ENCODE measurements at regions not wholly inside any gene's neighbourhood (a gene's known extent, or its start where the extent isn't known, plus 50 kb on each side); places are given as distances from the start of the nearest gene placed in this dataset.
"Not testable (repeated sequence)": the region's sequence is repeated elsewhere in the genome, so short reads cannot be mapped to it uniquely, and the experiment has no call there.

DNA sequence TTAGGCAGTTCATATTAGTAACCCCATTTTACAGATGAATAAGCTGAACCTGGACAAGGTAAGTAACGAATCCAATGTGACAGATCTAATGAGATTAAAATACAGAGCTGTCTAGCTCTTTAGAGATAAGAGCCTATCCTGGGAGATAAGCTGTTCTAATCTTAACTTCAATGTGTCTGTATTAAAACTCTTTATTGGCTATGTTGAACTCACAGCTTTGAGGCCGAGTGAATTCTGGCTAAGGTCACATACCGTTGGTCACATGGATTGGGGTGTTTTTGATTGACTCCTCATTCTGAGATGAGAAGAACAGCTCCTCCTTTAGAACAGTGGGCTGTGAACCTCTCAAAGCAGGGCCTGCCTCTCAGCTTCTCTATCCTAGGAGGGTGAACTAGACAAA, 113.4 kb upstream of the EEPD1 start:
- DNase-seq, result no peak

DNA sequence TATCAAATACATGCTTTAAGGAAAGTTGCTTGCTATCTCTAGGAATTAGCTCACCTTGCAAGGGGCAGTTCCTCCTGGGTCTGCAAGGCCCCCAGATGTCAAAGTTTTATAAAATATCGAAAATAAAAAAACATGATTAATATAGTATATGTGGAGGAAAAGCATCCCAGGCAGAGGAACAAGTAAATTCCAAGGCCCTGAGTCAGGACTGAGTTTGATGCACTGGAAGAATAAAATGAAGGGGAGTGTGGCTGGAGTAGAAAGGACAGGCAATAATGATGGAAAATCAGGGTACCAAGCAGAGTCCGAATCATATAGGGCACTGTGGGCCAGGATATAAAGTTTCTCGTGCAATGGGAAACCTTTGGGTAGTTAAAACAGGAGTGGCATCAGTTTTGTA, 112.4 kb upstream of the EEPD1 start:
- no peak for DNase-seq

DNA sequence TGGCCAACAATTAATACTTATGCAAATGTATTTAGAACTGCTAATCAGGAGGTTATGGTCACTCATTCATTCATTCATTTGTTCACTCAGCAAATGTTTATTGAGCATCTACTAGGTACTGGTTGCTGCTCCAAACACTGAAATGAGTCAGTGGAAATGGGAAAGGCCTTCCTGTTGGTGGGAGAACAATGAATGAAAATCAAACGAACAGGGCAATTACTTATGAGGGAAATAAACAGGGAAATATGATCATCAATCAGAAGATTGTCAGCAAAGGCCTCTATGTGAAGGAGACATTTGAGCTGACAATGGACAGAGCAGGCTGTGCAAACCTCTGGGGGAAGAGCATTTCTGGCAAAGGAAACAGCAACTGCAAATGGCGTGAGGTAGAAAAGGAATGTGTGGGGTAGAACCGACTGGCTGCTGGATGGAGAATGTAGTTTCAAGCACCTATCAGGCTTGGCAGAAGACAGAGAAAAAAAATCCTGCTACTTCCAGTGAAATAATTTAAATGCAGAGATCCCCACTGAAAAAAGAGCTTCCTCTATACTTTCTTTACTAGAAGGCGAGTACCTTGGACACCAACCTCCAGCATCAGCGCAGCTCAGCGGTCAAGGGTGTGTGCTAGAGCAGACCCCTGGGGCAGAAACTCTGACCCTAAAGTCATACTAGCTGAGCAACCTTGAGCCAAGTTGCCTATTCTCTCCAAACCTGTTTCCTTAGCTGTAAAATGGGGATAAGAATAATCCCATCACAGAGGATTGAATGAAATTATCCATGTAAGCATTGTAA, 108.8 kb upstream of the EEPD1 start:
- DNase-seq, result no peak

DNA sequence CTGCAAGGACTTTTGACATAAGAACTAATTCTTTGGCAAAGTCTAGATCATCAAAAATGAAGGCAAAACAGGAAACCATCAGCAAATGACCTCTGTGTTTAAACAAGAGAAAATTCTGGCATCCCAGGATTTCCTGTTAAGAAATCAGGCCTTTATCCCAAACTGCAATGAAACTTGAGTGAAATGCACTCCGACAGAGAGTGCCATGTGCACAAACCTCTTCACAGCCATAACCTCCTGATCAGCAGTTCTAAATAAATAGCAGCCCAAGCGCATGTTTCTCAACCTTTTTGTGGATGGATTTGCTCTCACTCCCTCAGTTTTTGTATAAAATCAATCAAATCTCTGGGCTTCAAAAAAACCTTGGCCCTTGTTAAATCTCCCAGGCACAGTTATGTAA, 107.7 kb upstream of the EEPD1 start:
- no peak for DNase-seq

DNA sequence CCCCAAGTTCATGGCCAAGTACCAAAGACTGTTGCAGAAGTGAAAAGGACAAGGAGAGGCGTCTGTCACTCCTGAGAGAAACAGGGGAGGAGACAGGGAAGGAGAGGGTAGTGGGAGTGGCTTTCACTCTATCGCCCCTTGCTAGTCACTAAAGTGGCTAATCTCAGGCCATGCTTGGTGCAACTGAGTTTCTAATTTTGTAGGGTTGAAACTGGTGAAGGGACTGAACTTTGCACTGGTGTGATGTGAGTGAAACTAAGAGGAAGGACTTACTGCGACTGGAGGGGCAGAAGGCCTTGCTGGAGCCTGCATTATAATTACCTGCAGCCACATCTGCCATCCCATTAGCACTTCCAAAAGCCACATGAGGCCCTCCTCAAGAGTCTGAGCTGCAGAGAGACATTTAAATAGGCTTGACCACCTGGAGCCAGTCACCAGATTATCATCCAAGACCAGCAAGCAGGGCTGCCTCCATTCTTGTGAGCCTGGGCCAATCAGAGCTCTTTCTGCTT, 107.2 kb upstream of the EEPD1 start:
- DNase-seq, result no peak

DNA sequence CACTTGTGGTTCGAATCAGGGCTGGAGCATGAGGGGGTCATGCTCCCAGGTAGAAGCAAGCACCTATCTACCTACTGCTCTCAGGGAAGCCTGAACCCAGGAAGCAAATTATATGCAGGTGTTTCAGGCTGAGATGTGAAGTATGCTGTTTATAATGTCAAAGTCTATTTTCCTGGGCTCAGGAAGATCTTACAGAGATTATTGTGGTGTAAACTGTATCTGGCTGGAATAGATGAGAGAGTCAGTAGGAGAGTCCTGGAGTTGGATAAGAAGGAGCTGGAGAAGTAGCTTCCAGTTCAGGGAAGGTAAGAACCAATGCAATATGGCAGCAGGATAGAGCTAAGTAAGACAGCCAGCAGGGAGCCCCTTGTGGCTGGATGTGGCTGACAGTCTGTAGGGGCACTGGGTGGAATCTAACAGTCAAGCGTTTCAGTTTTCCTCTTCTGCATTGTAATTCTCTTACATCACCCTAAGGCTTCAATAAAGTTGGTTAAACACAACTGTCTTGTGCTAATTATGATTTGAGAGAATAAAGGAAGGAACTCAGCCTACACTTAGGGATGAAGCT, 105.9 kb upstream of the EEPD1 start:
- no peak for DNase-seq

DNA sequence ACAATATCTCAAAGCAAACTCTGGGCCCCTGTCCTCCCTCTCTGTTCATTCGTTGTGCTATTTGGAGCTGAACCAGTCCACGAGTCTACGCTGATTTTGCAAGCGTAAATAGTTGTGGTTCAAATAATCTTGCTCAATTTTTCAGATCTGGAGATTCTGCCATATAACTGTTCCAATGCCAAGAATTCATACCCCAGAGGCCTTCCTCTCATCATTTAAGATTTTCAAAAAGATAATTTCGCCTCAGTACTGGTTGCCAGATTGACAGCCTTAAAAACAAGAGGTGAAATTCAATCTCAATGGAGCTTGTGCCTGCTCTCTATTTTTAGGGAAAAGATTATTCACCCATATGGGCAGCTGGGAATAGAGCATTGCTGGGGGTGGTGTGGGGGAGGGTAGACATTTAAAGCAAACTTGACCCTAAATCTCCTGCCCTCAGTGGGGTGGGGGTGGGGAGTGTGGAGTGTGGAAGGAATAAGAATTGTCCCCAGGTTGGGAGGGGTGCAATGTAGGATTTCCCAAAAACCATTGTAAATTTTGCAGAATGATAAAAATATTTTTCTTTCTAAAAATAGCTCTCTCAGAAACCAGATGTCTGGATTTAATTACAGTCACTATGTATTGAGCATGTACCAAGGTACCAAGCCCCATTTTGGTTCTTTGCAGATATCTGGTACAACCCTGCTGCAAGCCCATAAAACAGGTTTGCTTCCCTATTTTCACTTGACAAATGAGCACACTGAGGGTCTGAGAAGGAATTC, 104.7 kb upstream of the EEPD1 start:
- DNase-seq, result no peak

DNA sequence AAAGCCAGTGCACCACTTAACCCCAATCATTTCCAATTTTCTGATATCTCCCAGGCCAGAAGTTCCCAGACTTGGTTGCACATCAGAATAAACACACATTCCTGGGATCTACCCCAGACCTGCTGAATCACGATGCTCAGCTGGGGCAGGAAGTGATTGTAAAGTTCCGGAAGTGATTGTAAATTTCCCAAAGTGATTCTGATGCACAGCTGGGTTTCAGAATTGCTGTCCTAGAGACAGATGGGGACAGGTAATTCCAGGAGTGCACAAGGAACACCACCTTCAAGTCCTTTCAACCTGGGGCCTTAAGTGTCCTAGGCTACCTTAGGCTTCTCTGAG, 104.2 kb upstream of the EEPD1 start:
- no peak for DNase-seq

DNA sequence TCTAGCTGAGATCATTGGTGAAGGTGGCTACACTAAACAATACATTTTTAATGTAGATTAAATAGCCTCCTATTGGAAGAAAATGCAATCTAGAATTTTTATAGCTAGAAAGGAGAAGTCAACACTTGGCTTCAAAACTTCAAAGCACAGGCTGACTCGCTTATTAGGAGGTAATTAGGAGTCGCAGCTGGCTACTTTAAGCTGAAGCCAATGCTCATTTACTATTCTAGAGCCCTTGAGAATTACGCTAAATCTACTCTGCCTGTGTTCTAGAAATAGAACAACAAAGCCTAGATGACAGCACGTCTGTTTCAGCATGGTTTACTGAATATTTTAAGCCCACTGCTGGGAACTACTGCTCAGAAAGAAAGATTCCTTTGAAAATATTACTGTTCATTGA, 101.6 kb upstream of the EEPD1 start:
- DNase-seq, result no peak

DNA sequence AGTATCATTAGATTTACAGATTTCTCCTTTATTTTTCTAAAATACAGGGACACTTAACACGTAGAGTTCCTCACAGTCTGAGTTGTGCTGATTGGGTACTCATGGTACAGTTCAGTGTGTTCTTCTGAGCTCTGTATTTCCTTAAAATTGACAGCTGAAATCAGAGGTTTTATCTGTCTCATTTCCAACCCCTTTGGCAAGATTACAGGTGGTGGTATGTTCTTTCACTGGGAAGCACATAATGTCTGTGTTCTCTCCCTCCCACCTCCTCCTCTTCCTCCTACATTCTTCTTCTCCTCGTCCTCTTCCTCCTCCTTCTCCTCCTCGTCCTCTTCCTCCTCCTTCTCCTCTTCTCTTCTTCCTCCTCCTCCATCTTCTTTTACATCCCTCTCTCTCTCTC, 99.5 kb upstream of the EEPD1 start:
- no peak for DNase-seq

DNA sequence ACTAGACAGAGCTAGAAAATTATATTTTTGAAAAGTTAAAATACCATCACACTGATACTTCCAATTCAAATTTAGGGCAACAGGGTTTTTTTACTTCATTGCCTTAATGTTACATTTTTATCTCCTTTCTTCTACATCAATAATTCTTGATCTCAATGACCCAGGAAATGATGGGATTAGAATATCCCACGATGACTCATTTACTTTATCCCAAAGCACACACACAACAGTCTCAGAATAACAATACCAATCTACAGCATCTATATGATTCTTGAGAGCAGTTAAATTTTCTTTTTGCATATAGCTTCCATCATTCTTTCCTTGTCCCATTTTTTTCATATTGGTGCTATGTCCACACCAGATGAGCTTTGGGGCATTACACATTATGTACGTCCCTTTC, 98.4 kb upstream of the EEPD1 start:
- no peak for DNase-seq

DNA sequence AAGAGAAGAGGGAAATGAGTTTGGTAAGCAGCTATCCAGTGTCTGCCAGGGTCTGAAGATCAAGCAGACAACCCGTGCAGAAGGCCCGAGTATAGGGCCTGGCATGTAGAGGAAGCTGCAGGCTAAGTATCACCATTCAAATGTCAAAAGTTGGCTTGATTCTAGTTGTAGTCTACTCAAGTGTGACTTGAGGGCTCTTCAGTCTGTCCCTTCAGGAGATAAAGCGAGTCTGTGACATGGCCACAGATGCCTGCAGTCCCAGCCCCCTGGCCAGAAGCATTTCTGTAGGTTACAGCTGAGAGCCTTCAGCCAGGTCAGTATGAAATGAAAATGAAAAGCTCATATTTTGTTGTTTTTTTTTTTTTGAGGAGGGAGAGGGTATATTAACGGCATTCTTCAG, 97.8 kb upstream of the EEPD1 start:
- no peak for DNase-seq

DNA sequence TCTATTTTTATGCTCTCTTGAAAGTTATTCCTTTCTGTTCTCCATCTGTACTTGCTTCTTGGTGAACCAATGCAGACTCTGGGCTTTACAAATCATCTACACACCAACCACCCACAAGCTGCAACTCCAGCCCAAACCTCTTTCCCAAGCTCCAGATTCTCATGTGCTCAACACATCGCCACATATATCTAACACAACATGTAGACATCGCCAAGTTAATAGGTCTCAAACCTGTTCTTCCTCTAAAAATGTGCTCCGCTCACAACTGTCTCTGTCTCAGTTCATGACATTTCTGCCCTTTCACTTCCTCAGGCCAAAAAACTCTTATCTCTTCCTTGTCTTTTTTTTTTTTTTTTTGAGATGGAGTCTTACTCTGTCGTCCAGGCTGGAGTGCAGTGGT, 95.7 kb upstream of the EEPD1 start:
- DNase-seq, result no peak

DNA sequence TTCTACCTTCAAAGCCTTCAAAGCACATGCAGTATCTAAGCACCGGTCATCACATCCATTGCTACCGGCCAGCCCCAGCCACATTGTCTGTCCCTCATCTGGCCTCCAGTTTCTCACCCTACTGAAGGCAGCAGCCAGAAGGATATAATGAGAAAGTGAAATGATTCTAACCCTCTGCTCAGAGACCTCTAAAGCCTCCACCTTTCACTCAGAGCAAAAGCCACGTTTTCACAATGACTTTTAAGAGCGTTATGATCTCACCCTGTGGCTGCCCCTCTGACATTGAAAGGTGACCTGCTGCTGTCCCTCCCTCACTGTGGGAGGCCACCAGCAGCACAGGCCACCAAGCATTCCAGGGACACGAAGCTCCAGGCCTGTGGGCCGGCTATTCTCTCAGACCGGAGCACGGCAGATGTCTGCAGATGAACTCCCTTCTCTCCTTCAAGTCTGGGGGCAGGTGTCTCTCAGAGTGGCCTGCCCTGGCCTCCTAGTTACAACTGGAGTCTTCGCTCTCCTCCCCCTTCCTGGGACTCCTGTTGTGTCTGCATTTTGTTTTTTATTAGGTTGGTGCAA, 94.9 kb upstream of the EEPD1 start:
- no peak for DNase-seq

DNA sequence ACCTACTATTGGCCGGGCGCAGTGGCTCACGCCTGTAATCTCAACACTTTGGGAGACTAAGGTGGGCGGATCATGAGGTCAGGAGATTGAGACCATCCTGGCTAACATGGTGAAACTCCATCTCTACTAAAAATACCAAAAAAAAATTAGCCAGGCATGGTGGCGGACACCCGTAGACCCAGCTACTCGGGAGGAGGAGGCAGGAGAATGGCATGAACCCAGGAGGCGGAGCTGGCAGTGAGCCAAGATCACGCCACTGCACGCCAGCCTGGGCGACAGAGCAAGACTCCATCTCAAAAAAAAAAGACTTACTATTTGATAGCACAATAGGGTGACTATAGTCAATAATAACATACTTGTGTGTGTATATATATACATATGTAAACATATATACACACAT, 92.7 kb upstream of the EEPD1 start:
- not testable (repeated sequence) for DNase-seq

DNA sequence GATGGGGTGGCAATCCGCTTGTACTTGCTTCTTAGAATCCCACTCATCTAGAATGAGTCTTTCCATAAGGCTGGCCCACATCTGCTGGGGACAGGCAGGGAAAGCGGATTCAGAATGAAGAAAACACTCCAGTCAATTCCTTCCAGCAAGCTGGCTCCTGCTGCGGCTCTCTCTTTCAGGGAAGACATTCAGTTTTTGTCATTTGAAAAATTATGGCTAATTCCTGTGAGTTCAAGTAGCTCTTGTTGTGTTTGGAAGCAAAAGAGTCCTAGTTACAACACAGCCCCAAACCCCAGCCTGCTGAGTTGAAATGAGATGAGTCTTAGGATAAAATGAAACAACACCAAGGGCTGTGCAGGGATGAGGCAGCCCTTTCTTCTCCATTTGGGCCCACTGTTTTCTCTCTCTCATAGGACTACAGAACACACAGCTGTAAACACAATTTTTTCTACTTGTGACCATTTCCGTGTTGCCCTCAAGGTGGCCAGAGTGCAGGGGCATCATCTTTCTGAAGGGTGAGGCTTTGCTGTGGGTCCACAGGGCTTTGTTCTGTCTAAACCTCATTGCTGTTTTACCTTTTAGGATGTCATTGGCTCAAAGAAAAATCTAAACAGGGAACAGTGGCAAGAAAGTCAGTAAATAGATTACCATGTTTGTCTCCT, 90.8 kb upstream of the EEPD1 start:
- DNase-seq, result no peak

DNA sequence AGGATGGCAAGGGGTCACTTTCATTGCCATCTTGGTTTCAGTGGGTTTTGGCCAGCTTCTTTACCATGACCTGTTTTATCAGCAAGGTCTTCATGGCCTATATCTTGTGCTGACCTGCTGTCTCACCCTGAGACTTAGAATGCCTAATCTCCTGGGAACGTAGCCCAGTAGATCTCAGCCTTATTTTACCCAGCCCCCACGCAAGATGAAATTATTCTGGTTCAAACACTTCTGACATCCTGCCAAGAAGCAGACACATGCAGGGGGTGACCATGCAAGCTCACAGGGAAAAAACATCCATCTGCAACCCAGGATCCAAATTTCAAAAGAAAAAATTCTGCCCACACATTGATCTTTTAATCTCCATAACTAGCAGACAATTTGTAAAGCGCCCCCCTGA, 88.4 kb upstream of the EEPD1 start:
- no peak for DNase-seq

DNA sequence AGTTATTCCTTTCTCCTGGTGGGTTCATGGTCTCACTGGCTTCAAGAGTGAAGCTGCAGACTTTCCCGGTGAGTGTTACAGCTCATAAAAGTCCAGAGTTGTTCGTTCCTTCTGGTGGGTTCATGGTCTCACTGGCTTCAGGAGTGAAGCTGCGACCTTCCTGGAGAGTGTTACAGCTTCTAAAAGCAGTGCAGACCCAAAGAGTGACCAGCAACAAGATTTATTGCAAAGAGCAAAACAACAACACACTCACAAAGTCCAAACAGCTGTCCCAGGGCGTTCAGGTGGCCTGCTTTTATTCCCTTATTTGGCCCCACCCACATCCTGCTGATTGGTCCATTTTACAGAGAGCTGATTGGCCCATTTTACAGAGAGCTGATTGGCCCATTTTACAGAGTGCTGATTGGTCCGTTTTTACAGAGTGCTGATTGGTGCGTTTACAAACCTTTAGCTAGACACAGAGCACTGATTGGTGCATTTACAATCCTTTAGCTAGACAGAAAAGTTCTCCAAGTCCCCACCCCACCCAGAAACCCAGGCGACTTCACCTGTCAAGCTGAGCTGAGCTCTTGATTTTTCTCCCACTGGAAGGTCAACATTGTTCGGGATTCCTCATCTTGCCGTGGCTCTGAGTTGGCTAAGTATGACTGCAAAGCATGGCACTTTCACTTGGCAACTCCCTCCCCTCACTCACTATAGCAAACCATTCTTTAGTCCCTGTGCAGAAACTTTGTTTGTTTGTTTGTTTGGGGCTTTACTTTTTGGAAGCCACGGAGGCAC, 87.3 kb upstream of the EEPD1 start:
- DNase-seq, result not testable (repeated sequence)

DNA sequence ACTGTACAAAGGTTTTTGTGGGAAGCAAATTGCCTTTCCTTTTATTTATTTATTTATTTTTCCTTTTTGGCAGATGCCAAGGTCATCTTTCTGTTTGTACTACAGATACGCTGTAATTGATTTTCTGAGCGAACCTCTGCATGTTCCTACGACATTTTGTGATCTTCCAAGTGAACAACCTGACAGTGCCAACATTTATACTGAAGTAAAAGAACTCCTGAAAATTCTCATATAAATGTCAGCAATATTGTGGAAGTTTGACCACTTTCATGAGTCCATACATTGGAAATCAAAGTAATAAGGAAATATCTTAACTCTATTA, 86.8 kb upstream of the EEPD1 start:
- DNase-seq, result no peak

DNA sequence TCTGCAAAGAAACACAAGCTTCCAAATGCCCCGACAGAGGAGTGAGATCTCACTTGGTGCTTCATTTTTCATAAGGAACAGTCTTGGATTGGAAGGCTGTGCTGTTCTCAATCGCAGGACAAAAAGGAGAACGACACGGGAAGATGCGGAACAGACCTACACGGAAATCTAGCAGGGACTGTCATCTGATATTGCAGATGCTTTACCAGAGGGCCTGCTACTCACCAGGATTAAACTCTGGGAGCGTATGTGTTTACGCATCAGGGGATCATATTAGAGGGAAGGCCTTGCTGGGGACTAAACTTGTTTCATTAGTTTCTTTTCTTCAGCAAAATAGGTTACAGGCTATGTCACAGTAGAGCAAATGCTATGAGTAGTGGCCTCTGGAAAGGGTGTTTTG, 82.8 kb upstream of the EEPD1 start:
- no peak for DNase-seq

DNA sequence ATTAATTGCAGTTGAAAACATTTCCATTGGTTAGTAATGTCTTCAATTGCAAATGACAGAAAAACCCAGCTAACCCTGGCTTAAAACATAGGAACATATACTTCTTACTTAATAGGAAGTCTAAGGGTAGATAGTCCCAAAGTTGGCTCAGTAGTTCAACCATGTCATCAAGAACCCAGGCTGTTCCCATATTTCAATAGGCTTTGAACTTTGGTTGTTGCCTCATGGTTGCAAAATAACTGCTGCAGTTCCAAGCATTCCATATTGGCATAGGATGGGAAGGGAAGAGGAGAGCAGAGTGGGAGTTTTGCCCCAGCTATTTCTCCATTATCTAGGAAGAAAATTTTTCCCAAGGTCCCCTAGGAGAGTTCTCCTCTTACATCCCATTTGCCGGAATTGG, 81.4 kb upstream of the EEPD1 start:
- DNase-seq, result no peak

DNA sequence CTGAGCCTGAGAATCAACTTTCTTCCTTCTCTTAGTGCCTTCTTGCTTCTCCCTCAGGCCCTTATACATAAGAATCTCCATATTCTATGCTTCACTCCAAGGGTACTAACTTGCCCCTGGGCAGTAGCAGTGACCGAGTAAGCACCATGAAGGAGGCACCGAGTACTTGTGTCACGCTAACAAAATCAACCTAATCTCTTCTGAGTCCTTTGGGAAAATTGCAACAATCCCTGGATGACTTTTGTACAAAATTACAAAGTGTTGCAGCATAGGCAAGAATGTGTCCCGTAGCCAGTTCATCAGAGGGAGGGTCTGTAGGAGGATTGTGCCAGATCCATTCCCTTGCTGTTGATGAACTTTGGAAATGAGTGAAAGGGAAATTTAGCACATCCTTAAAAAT, 80.4 kb upstream of the EEPD1 start:
- no peak for DNase-seq

DNA sequence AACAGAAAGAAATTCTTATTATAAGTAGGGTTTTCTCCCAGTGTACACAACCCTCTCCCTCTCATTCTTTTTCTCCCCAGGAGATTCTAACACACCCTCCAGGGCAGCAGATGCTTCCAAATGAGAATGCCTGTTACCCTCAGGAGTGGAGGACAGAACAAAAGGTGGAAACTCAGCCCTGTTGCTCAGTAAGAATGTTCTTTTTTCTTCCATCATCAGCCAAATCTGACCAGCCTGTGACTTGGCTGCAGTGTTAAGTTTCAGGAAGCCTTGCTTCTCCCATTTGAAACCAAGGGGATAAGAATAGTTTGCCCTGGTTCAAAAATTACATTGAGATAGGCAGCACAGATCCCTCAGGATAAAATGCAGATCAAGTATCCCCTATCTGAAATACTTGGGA, 77.5 kb upstream of the EEPD1 start:
- DNase-seq, result no peak

Data from CD4-positive, alpha-beta T cell treated with Interleukin-21 for 1 hour (primary cell).